ENCODE measurements at regions not wholly inside any gene's neighbourhood (a gene's known extent, or its start where the extent isn't known, plus 50 kb on each side); places are given as distances from the start of the nearest gene placed in this dataset.
"Not testable (repeated sequence)": the region's sequence is repeated elsewhere in the genome, so short reads cannot be mapped to it uniquely, and the experiment has no call there.

- no peak for DNase-seq
Observed at GRCh38 chr10:33487014-33487776, 152.7 kb upstream of the NRP1 start.

GRCh38 chr10:33485276-33485675 is 150.8 kb upstream of the NRP1 start:
- DNase-seq, result no peak

- no peak for DNase-seq
Observed at GRCh38 chr10:33484787-33485186, 150.3 kb upstream of the NRP1 start.

GRCh38 chr10:33483816-33484190 is 149.3 kb upstream of the NRP1 start:
- DNase-seq, result no peak

- no peak for DNase-seq
Observed at GRCh38 chr10:33483124-33483815, 148.8 kb upstream of the NRP1 start.

GRCh38 chr10:33482486-33482885 is 148.0 kb upstream of the NRP1 start:
- no peak for DNase-seq

DNA sequence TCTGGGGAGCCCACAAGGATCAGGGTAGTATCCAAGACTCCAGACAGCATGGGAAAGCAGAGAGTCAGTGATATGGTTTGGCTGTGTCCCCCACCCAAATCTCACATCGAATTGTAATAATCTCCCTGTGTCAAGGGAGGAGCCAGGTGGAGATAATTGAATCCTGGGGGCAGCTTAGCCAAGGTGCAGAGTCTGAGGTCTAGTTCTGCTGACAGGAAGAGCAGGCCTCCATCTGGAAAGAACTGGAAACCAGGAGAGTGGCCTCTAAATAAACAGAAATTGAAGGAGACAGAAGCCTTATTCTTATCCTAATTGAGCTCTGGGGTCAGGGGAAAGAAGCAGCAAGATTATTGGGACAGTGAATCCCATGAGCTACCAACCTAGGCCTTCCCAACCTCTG is 146.7 kb upstream of the NRP1 start:
- no peak for DNase-seq

DNA sequence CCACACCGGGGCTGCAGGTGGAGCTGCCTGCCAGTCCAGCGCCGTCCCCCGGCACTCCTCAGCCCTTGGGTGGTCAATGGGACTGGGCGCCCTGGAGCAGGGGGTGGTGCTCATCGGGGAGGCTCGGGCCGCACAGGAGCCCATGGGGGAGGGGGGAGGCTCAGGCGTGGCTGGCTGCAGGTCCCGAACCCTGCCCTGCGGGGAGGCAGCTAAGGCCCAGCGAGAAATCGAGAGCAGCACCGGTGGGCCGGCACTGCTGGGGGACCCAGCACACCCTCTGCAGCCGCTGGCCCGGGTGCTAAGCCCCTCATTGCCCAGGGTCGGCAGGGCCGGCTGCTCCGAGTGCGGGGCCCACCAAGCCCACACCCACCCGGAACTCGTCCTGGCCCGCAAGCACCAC is 145.9 kb upstream of the NRP1 start:
- not testable (repeated sequence) for DNase-seq

DNA sequence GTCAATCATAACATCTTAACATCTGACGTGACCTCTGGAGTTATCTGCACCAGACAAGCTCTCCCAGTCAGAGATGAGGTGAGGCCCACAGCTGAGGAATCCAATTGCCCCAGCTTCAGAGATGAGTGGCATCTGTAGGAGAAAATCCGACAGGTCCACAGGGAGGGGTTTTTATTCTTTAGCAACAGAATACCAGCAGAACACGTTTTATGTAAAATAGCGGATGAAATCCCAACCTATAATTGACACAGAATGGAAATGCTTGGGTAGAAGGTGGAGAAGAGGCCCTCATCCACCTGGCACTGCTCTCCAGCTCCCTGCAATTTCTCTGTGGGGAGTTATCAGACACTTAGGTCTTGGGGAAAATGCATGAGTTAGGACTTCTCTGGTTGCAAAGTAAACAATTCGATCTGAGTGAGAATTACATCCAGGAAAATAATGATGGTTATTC is 144.2 kb upstream of the NRP1 start:
- DNase-seq, result no peak

DNA sequence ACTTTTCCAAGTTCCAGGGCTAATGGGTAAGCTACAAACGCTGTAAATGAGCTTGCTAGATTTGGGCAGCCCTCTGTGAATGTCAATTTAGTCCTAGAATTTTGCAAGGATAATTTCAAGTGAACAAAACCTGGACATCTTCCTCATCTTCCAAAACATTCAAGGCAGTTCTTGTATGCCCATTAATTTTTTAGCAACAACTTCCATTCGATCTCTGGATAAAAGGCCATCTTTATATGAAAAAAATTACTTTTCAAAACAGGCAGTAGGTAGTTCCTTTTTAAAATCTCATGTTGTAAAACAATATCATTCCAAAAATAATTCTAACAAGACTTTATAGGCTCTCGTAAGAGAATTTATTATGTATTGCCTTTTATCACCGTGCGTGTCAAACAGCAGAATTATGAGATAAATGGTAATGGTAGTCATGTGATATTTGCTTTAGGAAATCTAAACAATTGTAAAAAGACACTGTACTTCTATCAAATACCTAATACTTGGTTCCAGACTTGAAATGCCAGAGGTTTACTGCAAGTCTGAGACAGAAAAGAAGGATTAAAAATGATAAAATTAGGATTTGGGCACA is 143.7 kb upstream of the NRP1 start:
- DNase-seq, result no peak

GRCh38 chr10:33477291-33478088 is 143.0 kb upstream of the NRP1 start:
- no peak for DNase-seq

DNA sequence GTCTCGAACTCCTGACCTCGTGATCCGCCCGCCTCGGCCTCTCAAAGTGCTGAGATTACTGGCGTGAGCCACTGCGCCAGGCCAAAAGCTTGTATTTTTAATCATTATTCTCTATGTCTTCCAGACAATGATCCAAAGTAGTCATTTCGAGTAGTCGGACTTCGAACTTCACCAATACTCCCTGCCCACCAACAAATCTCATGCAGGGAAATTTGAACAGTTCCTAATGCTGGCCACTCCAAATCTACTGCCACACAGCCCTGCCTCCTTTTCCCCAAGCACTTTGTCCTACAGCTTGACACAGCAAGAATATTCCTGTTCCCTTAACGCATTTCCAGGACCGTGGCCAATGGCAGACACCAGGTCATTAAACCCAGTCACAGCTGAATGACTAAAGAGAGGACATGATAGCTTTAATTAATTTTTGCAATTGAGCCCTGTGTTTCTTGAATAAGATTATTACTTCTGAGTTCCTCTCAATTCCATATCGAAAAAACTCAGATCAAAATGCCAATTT is 142.3 kb upstream of the NRP1 start:
- DNase-seq, result no peak

- DNase-seq, result no peak
Observed at GRCh38 chr10:33473688-33474087, 139.2 kb upstream of the NRP1 start.

- DNase-seq, result not testable (repeated sequence)
Observed at GRCh38 chr10:33468006-33468405, 133.5 kb upstream of the NRP1 start.

- no peak for DNase-seq
Observed at GRCh38 chr10:33465747-33466146, 131.3 kb upstream of the NRP1 start.

DNA sequence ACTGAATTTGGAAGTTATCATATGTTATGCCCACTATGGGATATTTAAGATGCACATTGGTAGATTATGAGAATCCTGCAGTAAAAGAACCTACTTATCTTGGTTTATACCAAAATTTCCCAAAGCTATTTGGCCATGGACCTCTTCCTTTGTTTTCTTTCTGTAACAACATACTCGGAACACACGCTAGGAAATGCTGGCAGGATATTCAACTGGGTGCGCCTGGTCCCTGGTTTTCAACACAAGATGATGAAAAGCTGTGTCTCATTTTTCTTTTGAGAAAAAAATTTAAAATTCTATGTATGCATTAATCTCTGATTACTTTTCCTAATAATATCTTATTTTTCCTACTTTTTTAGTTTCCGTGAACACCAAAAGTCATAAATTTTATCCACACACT is 128.5 kb upstream of the NRP1 start:
- no peak for DNase-seq

DNA sequence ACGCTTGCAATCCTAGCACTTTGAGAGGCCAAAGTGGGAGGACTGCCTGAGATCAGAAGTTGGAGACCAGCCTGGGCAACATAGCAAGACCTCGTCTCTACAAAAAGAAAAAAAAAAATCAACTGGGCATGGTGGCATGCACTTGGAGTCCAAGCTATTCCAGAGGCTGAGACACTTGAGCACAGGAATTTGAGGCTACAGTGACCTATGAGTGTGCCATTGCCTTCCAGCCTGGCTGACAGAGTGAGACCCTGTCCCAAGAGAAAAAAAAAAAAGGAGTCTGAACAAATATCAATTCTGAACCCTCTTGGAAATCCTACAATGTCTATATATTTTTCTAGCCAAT is 126.8 kb upstream of the NRP1 start:
- DNase-seq, result no peak

- DNase-seq, result no peak
Observed at GRCh38 chr10:33460505-33461294, 126.2 kb upstream of the NRP1 start.

- DNase-seq, result no peak
Observed at GRCh38 chr10:33459602-33460001, 125.1 kb upstream of the NRP1 start.

GRCh38 chr10:33455029-33455428 is 120.6 kb upstream of the NRP1 start:
- DNase-seq, result no peak

DNA sequence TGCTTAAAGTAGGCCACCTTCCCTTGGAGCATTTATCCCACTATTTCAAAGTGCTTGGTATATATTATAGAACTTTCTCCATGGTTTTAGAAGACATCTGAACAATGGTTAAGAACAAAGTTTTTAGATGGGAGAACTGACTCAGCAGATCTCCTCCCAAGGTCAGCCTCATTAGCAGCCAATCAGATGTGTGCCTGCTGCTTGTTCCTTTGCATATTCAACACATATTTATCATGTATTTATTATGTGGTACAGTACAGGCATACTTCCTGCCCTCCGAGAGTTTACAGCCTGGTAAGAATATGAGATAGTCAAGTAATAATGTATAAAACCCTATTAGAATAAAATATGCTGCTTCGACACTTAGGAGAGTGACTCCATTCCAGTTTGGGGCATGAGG is 120.1 kb upstream of the NRP1 start:
- DNase-seq, result no peak
